HepG2 (cell line): ENCODE measurements at regions not wholly inside any gene's neighbourhood (a gene's known extent, or its start where the extent isn't known, plus 50 kb on each side); places are given as distances from the start of the nearest gene placed in this dataset.

ENCODE experiments used
- ATAC-seq: fragments of 200-7000 bp; cut with Tn5 transposase; 3 replicates; pipeline ENCODE4 v1.9.1; 2020; ENCODE audit warnings: mild to moderate bottlenecking, moderate library complexity
- BruUV-seq: library from RNA; stranded (reverse); fragments of 400-500 nt; replicated peaks from 2 replicates; lab custom pipeline; 2021; lab: Mats Ljungman, UMichigan
- CTCF ChIA-PET: fragments of 300-600 bp; formaldehyde crosslinking; extraction: SDS; loops from one replicate; lab custom pipeline; 2021; ENCODE audit warnings: low total read pairs, inconsistent platforms, low intra/inter-chr PET ratio; lab: Yijun Ruan, JAX
- POLR2A ChIA-PET: fragments of 350-600 bp; sonication (Branson Sonifier 250); formaldehyde crosslinking; loops from one replicate; lab custom pipeline; 2020; ENCODE audit warnings: antibody characterized with exemption, inconsistent platforms; lab: Yijun Ruan, JAX
- DNase-seq: peaks from one replicate; pipeline ENCODE4 v3.0.0-alpha.2; 2015; ENCODE audit warnings: low spot score
- FAIRE-seq: peaks from 3 replicates; lab custom pipeline; 2011; peaks lifted over from hg19 to GRCh38; lab: Jason Lieb, UNC
- H2AFZ ChIP-seq: one replicate; pipeline ENCODE4 v1.6.1; 2011; ENCODE audit warnings: low read length, inconsistent platforms
- H3K27ac ChIP-seq: fragments of 300-600 bp; 3 replicates; pipeline ENCODE4 v1.8.0; 2011; ENCODE audit warnings: mixed run types, mild to moderate bottlenecking, mixed read lengths, low read length, inconsistent platforms; ENCODE audit not compliant: insufficient read depth; ENCODE audit errors: extremely low read length
- H3K27me3 ChIP-seq, 2 experiments: fragments of 200-600 bp in 1 of 2; 2 replicates in 1 of 2; 3 replicates in 1 of 2; pipeline versions ENCODE4 v1.6.0 to v1.8.0; 2011; ENCODE audit warnings: low read length in 2 of 2, mild to moderate bottlenecking in 2 of 2, moderate library complexity in 2 of 2, inconsistent platforms in 1 of 2; ENCODE audit not compliant: insufficient read depth in 2 of 2, control insufficient read depth in 1 of 2
- H3K36me3 ChIP-seq, 2 experiments: fragments of 200-600 bp in 1 of 2; replicated peaks in 1 of 2; 2 replicates in 1 of 2; 3 replicates in 1 of 2; pipeline versions ENCODE4 v1.5.1 to v1.8.0; 2011; ENCODE audit warnings: low read length in 2 of 2, inconsistent platforms in 1 of 2; ENCODE audit not compliant: insufficient read depth in 2 of 2, control insufficient read depth in 1 of 2
- H3K4me1 ChIP-seq: 2 replicates; pipeline ENCODE4 v1.5.1; 2012; ENCODE audit warnings: low read length, inconsistent platforms; ENCODE audit not compliant: insufficient read depth
- H3K4me2 ChIP-seq: 2 replicates; pipeline ENCODE4 v1.6.0; 2011; ENCODE audit warnings: low read depth, low read length, inconsistent platforms
- H3K4me3 ChIP-seq, 3 experiments: fragments of 200-600 bp in 1 of 3; sonication (generic), shearing (Covaris generic) in 1 of 3; replicated peaks in 1 of 3; 2 replicates each; pipeline ENCODE4 v1.5.1; 2011 to 2016; ENCODE audit warnings: low read length in 3 of 3, inconsistent platforms in 2 of 3, low read depth in 2 of 3, mild to moderate bottlenecking in 2 of 3, control low read depth in 1 of 3, mixed read lengths in 1 of 3; ENCODE audit not compliant: insufficient read depth in 1 of 3
- H3K79me2 ChIP-seq: one replicate; pipeline ENCODE4 v1.6.1; 2011; ENCODE audit warnings: low read length, inconsistent platforms; ENCODE audit not compliant: insufficient read depth
- H3K9ac ChIP-seq: 2 replicates; pipeline ENCODE4 v1.6.0; 2011; ENCODE audit warnings: mild to moderate bottlenecking, low read depth, low read length, inconsistent platforms; ENCODE audit not compliant: insufficient read depth
- H3K9me3 ChIP-seq: 2 replicates; pipeline ENCODE4 v1.5.1; 2012; ENCODE audit warnings: mild to moderate bottlenecking, low read length
- H4K20me1 ChIP-seq: 2 replicates; pipeline ENCODE4 v1.6.0; 2011; ENCODE audit warnings: inconsistent platforms, mild to moderate bottlenecking, low read length, moderate library complexity; ENCODE audit not compliant: insufficient read depth
- AHR ChIP-seq: IDR thresholded peaks from 2 replicates; pipeline ENCODE4 v1.6.1; 2018; ENCODE audit warnings: missing genetic modification reagents, missing compliant biosample characterization
- ARNT2 ChIP-seq: sonication (generic); formaldehyde crosslinking; IDR thresholded peaks from 2 replicates; pipeline ENCODE4 v1.8.0; 2022; ENCODE audit warnings: mild to moderate bottlenecking, low read depth, missing genetic modification reagents, moderate library complexity
- ATF1 ChIP-seq: IDR thresholded peaks from 2 replicates; pipeline ENCODE4 v1.6.1; 2016; ENCODE audit warnings: mild to moderate bottlenecking, control low read depth
- DDIT3 ChIP-seq: sonication (generic); formaldehyde crosslinking; IDR thresholded peaks from 2 replicates; pipeline ENCODE4 v1.4.0; 2020; ENCODE audit warnings: mild to moderate bottlenecking, missing genetic modification reagents
- DNMT1 ChIP-seq: sonication (generic); formaldehyde crosslinking; IDR thresholded peaks from 2 replicates; pipeline ENCODE4 v1.5.1; 2020; ENCODE audit warnings: mild to moderate bottlenecking, missing genetic modification reagents
- DNMT3B ChIP-seq: conservative IDR thresholded peaks from 2 replicates; pipeline ENCODE4 v1.6.1; 2016; ENCODE audit warnings: missing biosample characterization, control low read depth
- ELF3 ChIP-seq: IDR thresholded peaks from 2 replicates; pipeline ENCODE4 v1.6.1; 2016; ENCODE audit warnings: missing genetic modification reagents, missing compliant biosample characterization
- KDM5B ChIP-seq: sonication (generic); formaldehyde crosslinking; IDR thresholded peaks from 2 replicates; pipeline ENCODE4 v1.4.0; 2020; ENCODE audit warnings: missing genetic modification reagents, mild to moderate bottlenecking, borderline replicate concordance
- MNT ChIP-seq: fragments of 450-650 bp; IDR thresholded peaks from 2 replicates; pipeline ENCODE4 v1.6.1; 2016
- SAP130 ChIP-seq: IDR thresholded peaks from 2 replicates; pipeline ENCODE4 v1.6.1; 2016; ENCODE audit warnings: low read depth
- YEATS2 ChIP-seq: sonication (generic); formaldehyde crosslinking; IDR thresholded peaks from 2 replicates; pipeline ENCODE4 v1.4.0; 2020; ENCODE audit warnings: missing genetic modification reagents, borderline replicate concordance
- ZNF547 ChIP-seq: sonication (generic); formaldehyde crosslinking; IDR thresholded peaks from 2 replicates; pipeline ENCODE4 v1.5.1; 2020; ENCODE audit warnings: mild to moderate bottlenecking, missing genetic modification reagents
- ZNF841 ChIP-seq: sonication (generic); formaldehyde crosslinking; IDR thresholded peaks from 2 replicates; pipeline ENCODE4 v1.8.1; 2023; ENCODE audit warnings: missing genetic modification reagents, borderline replicate concordance
- ZSCAN31 ChIP-seq: sonication (generic); formaldehyde crosslinking; IDR thresholded peaks from 2 replicates; pipeline ENCODE4 v1.5.0; 2020; ENCODE audit warnings: low read depth, mild to moderate bottlenecking, missing genetic modification reagents
- WGBS: methylation state at CpG from one replicate; pipeline ENCODE4 v1.1.6; 2017; ENCODE audit warnings: low lambda C conversion rate; 5-methylcytosine and 5-hydroxymethylcytosine counted together
- in situ Hi-C: cut with HindIII; loops from 2 replicates; pipeline ENCODE4 v1.10.0; 2017; ENCODE audit warnings: low pct_unique_long_range_greater_than_20kb; ENCODE audit not compliant: extremely low pct_ligation_motif_present
- intact Hi-C: fragments of 100-400 bp; cut with micrococcal nuclease; formaldehyde crosslinking; loops from one replicate; pipeline ENCODE4 v1.10.0; 2022; ENCODE audit not compliant: unreplicated experiment
- TF ChIP-seq, protein P1 (sequence below): sonication (generic); formaldehyde crosslinking; IDR thresholded peaks from 2 replicates; pipeline ENCODE4 v1.4.0; 2020; ENCODE audit warnings: missing genetic modification reagents, borderline replicate concordance
- TF ChIP-seq, protein P2 (sequence below): sonication (generic); formaldehyde crosslinking; IDR thresholded peaks from 2 replicates; pipeline ENCODE4 v1.9.0; 2021; ENCODE audit warnings: missing genetic modification reagents, mild to moderate bottlenecking, borderline replicate concordance

DNA sequence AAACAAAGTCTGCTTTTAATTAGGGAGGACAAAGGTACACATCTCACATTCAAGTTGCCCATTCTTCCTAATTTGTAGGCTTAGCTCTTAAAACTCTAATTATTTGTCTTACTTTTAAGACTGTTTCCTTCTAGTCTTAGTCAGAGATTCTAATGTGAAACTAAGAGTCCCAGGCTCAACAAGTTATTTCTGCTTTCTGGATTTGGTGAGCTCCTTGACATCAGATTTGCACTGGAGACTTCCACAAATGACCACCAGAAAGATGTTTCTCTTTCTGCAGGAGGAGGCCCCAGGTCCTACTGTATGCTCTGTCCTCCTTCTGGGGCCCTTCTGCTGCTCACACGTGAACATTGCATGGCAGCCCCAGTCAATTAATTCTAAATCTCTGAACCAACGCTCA, 194.2 kb upstream of the JUN start:
- no peak overlapping the region for H3K4me2 ChIP-seq
- no peak overlapping the region for H3K4me3 ChIP-seq
- BruUV-seq: no TSS peak
- H4K20me1 ChIP-seq: no peaks in the 10 kb centered on the region
- H3K9me3 ChIP-seq: no peaks in the 10 kb centered on the region
- H3K36me3 ChIP-seq: no peaks in the 10 kb centered on the region
- no peak for FAIRE-seq
- intact Hi-C loops (no loop called here), in situ Hi-C loops (no loop called here)
- peaks cover 12% of the 10 kb centered on the region for H3K4me1 ChIP-seq
- ChIA-PET CTCF (no interaction called here), POLR2A (no interaction called here)
- DNase-seq: no peak
- ATAC-seq: no peak
- H2AFZ ChIP-seq: no peak overlapping the region
- WGBS: 67% methylated on average over 2 of the region's 2 CpGs
- H3K27me3 ChIP-seq: peaks cover 0 to 5% of the 10 kb centered on the region in 2 experiments; a peak in 2 of 5 replicates
- no peak overlapping the region for H3K27ac ChIP-seq
- no peak overlapping the region for H3K9ac ChIP-seq
- no peaks in the 10 kb centered on the region for H3K79me2 ChIP-seq
- TF ChIP-seq AHR (CRISPR knock-in tag): no peak
- no peak for TF ChIP-seq DDIT3 (CRISPR knock-in tag)
- TF ChIP-seq, protein P1, sequence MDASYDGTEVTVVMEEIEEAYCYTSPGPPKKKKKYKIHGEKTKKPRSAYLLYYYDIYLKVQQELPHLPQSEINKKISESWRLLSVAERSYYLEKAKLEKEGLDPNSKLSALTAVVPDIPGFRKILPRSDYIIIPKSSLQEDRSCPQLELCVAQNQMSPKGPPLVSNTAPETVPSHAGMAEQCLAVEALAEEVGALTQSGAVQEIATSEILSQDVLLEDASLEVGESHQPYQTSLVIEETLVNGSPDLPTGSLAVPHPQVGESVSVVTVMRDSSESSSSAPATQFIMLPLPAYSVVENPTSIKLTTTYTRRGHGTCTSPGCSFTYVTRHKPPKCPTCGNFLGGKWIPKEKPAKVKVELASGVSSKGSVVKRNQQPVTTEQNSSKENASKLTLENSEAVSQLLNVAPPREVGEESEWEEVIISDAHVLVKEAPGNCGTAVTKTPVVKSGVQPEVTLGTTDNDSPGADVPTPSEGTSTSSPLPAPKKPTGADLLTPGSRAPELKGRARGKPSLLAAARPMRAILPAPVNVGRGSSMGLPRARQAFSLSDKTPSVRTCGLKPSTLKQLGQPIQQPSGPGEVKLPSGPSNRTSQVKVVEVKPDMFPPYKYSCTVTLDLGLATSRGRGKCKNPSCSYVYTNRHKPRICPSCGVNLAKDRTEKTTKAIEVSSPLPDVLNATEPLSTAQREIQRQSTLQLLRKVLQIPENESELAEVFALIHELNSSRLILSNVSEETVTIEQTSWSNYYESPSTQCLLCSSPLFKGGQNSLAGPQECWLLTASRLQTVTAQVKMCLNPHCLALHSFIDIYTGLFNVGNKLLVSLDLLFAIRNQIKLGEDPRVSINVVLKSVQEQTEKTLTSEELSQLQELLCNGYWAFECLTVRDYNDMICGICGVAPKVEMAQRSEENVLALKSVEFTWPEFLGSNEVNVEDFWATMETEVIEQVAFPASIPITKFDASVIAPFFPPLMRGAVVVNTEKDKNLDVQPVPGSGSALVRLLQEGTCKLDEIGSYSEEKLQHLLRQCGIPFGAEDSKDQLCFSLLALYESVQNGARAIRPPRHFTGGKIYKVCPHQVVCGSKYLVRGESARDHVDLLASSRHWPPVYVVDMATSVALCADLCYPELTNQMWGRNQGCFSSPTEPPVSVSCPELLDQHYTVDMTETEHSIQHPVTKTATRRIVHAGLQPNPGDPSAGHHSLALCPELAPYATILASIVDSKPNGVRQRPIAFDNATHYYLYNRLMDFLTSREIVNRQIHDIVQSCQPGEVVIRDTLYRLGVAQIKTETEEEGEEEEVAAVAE (CRISPR knock-in tag): no peak
- TF ChIP-seq SAP130 (CRISPR knock-in tag): no peak
- no peak for TF ChIP-seq MNT
- no peak for TF ChIP-seq ZSCAN31 (CRISPR knock-in tag)
- TF ChIP-seq, protein P2, sequence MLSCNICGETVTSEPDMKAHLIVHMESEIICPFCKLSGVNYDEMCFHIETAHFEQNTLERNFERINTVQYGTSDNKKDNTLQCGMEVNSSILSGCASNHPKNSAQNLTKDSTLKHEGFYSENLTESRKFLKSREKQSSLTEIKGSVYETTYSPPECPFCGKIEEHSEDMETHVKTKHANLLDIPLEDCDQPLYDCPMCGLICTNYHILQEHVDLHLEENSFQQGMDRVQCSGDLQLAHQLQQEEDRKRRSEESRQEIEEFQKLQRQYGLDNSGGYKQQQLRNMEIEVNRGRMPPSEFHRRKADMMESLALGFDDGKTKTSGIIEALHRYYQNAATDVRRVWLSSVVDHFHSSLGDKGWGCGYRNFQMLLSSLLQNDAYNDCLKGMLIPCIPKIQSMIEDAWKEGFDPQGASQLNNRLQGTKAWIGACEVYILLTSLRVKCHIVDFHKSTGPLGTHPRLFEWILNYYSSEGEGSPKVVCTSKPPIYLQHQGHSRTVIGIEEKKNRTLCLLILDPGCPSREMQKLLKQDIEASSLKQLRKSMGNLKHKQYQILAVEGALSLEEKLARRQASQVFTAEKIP (CRISPR knock-in tag): no peak
- TF ChIP-seq ATF1 (CRISPR knock-in tag): no peak
- TF ChIP-seq DNMT1 (CRISPR knock-in tag): no peak
- TF ChIP-seq ARNT2: no peak
- TF ChIP-seq ELF3 (CRISPR knock-in tag): no peak
- no peak for TF ChIP-seq ZNF547 (CRISPR knock-in tag)
- TF ChIP-seq DNMT3B (CRISPR knock-in tag): no peak
- TF ChIP-seq YEATS2 (CRISPR knock-in tag): no peak
- no peak for TF ChIP-seq ZNF841 (CRISPR knock-in tag)
- TF ChIP-seq KDM5B: no peak
